VCaP (cell line): ENCODE measurements at regions not wholly inside any gene's neighbourhood (a gene's known extent, or its start where the extent isn't known, plus 50 kb on each side); places are given as distances from the start of the nearest gene placed in this dataset.

Experiments used
- H3K27ac ChIP-seq: fragments of 450-650 bp; 2 replicates; pipeline ENCODE4 v1.5.1; 2017
- TF ChIP-seq, protein P1 (sequence below): fragments of 450-650 bp; conservative IDR thresholded peaks from 2 replicates; pipeline ENCODE4 v1.5.1; 2017; ENCODE audit warnings: mild to moderate bottlenecking, moderate library complexity

GRCh38 chr17:14622615-14623101 is 321.8 kb downstream of the HS3ST3B1 start:
- no peak overlapping the region for H3K27ac ChIP-seq
- TF ChIP-seq, protein P1, sequence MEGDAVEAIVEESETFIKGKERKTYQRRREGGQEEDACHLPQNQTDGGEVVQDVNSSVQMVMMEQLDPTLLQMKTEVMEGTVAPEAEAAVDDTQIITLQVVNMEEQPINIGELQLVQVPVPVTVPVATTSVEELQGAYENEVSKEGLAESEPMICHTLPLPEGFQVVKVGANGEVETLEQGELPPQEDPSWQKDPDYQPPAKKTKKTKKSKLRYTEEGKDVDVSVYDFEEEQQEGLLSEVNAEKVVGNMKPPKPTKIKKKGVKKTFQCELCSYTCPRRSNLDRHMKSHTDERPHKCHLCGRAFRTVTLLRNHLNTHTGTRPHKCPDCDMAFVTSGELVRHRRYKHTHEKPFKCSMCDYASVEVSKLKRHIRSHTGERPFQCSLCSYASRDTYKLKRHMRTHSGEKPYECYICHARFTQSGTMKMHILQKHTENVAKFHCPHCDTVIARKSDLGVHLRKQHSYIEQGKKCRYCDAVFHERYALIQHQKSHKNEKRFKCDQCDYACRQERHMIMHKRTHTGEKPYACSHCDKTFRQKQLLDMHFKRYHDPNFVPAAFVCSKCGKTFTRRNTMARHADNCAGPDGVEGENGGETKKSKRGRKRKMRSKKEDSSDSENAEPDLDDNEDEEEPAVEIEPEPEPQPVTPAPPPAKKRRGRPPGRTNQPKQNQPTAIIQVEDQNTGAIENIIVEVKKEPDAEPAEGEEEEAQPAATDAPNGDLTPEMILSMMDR: no peak

GRCh38 chr17:14621826-14622614 is 321.1 kb downstream of the HS3ST3B1 start:
- TF ChIP-seq, protein P1: no peak
- H3K27ac ChIP-seq: no peak overlapping the region

DNA sequence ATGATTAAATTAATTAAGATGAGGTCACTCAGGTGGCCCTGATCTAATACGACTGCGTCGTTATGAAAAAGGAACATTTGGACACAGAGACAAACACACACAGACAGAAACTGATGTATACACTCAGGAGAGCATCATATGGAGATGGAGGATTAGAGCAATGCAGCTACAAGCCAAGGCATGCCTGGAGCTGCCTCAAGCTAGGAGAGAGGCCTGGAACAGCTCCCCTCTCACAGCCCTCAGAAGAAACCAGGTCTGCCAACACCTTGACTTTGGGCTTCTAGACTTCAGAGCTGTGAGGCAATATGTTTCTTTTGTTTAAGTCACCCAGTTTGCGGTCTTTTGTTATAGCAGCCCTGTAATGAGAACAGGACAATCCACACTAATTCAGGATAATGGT is 318.9 kb downstream of the HS3ST3B1 start:
- TF ChIP-seq, protein P1: no peak
- no peak overlapping the region for H3K27ac ChIP-seq

- H3K27ac ChIP-seq: no peak overlapping the region
These were observed 315.6 kb downstream of the HS3ST3B1 start for GRCh38 chr17:14616528-14616927.

GRCh38 chr17:14605267-14605599 is 304.4 kb downstream of the HS3ST3B1 start:
- TF ChIP-seq, protein P1: no peak
- no peak overlapping the region for H3K27ac ChIP-seq

More at GRCh38 chr17:14616528-14616927, 315.6 kb downstream of the HS3ST3B1 start:
- TF ChIP-seq, protein P1: no peak

DNA sequence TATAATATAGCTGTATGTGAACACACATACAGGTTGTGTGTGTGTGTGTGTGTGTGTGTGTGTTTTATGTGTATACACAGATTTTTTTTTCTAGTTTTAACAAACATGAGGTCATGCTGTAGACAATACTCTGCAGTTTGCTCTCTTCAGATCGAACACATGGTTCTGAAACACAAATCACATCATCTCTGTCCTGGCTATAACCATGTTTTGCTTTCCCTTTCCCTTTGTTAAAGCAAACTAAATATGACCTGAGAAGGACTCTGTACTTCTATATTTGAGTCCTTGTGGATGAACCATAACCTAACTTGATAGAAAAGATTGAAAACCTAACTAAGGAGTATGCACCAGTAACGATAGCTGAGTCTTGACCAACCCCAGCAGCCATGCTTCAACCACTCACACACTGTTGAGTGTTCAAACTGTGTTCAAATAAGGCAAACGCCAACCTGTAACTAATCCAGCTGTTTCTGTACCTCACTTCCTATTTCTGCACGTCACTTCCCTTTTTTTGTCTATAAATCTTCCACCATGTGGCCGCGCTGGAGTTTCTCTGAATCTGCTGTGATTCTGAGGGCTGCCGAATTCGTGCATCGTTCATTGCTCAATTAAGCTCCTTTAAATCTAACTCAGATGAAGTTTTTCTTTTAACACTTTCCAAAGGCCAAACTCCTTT is 303.8 kb downstream of the HS3ST3B1 start:
- TF ChIP-seq, protein P1: no peak
- no peak overlapping the region for H3K27ac ChIP-seq

GRCh38 chr17:14596224-14596623 is 295.3 kb downstream of the HS3ST3B1 start:
- TF ChIP-seq, protein P1: no peak
- no peak overlapping the region for H3K27ac ChIP-seq
